ENCODE measurements at regions not wholly inside any gene's neighbourhood (a gene's known extent, or its start where the extent isn't known, plus 50 kb on each side); places are given as distances from the start of the nearest gene placed in this dataset.

DNA sequence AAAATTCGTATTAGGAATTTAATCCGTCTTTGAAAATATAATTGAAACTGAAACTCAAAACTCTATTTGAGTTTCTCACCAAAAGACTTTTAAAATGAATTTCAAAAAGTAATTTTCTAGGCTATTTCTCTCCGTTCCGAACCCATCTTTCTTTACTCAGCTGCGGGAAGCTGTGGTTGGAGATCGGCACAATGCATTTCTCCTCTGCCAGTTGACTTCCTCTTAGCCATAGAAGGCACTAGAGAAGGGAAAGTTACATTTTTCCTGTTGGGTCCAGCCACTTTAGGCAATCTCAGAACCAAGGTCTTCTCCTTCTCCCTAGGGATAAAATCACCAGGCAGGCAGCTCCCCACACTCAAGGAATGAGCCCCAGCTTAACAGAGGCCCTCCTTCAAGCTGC lies 133.6 kb upstream of the COL1A2 start:
- no peak for DNase-seq (ENCODE audit: low spot score)
- no peak for ATAC-seq

DNA sequence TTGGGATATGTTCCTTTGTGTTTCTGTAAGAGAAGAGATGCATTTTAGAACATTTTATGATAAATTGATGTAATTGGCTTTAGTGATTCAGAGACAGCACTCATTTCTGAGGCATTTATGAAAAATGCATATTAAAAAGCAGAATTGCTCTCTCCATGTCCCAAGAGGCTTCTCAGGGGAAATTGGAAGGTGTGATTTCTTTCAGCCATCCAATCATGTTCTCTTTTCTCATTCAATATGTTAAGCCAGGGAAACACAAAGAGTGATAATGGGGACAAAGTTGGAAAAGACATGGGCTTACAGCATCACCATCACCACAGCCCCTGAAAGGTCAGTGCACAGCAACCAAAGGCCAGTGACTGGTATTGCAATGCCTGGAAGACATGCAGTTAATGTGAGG lies 129.9 kb upstream of the COL1A2 start:
- no peak for ATAC-seq
- no peak for DNase-seq (ENCODE audit: low spot score)

DNA sequence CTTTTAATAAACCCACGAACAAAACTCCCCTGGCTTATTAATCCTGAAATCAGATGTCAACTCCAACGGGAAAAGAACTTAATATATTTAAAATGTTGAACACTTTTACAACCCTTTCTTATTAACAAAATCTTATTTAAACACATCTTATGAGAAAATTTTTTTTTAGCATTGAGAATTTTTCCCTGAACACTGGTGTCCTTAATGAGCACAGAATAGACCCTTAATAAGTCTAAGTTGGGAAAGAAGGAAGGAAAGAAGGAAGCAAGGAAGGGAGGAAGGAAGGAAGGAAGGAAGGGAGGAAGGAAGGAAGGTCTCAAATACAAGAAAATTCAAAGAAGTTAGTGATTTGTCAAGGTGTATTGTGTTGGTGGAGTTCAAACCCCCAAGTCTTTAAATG lies 129.2 kb upstream of the COL1A2 start:
- ATAC-seq (no peak), DNase-seq (ENCODE audit: low spot score) (no peak)

DNA sequence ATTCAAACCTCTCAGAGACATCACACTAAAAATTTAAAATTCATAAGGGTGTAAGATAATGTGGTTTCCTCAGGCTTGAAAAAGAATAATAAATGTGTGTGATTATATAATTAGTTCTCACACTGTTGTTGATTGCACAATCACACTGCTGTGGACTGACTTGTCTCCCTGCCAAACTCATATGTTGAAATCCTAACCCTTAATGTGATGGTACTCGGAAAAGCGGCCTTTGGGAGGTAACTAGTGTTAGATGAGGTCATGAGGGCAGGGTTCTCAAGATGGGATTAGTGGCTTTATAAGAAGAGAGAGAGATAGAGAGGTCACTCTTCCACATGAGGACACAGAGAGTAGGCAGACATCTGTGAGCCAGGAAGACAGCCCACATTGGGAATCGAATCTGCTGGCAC lies 128.5 kb upstream of the COL1A2 start:
- DNase-seq (ENCODE audit: low spot score) (no peak), ATAC-seq (peak; percentile 72)

DNA sequence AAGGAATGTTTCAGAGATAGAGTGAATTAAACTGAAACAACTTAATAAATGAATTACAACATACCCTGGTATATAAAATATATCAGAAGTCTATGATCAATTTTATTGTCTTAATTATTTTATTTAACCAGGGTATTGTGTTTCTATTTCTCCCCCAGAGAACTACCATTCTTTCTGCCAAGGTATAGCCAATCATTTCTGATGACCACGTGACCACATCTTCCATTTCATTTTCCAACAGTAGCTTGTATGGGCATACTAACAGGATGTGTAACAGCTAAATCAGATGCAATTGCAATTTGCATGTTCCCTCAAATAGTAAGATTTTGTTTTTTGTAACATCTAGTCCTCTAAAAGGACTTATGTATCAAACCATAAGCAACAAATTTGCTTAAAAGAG lies 123.9 kb upstream of the COL1A2 start:
- DNase-seq (ENCODE audit: low spot score) (no peak), ATAC-seq (no peak)

DNA sequence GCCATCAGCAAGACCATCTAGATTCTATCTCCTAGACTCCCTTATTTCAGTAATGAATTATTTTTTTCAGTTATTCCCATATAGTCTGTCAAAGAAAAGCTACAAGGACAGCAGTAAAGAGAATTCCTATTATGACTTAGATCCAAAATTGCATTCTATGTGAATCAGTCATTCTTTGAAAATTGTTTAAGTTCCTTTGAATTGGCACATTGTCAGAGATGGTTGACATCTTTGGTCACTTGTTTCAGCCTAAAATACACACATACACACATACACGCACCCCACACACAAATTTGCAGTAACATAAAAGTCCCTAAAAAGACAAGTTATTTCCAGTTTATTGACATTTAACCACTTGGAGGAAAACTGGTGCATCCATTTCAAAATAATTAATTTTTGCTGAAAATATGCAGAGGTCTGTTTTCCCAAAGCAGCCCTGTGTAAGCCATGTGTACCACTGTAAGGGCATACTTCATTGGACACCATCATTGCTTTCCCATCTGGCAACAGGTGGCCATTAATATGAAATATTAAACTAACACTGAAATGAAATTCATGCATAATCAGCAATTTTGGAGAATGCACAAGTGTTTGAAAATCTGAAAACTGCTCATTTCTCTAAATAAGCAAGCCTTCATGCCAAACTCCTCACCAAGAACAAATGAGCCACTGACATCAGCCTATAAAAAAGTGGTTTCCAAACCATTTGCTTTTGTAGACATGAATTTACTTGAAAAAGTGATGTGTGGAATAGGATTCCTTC lies 121.7 kb upstream of the COL1A2 start:
- ATAC-seq (no peak), DNase-seq (ENCODE audit: low spot score) (no peak)

DNA sequence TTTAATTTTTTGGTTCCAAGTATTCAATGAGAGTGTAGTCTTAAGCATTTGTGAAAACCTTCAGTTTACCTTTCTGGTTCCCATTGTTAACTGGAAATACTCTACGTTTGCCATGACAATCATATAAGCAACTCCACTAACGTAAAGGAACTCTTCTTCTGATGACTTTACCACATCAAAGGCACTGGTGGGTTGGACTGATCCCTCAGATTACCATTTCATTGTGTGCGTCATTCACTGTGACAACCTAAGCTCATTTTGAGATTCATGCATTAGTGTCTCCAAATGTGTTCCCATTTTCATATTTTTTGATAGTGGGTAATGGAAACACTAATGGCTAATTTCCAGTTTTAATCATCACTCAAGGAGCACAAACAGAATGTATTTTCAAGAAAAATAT lies 119.9 kb upstream of the COL1A2 start:
- DNase-seq (ENCODE audit: low spot score), result no peak

DNA sequence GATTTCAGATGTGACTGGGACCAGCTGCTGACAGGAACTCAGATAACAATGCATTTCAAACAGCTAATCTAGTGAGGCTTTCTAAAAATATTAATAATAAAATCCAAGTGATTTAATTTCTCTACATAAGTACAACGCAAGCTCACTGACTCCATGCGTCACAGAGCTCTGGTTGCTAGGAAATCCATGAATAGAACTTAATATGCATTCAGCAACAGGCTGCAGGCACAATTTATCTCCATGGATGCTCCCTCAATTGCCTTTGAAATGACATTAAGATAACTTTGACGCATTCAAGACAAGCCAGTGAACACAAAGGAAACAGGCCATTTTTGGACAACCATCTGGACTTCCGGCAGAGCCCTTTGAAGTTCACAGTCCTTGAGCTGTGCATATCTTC lies 118.7 kb upstream of the COL1A2 start:
- ATAC-seq (no peak), DNase-seq (ENCODE audit: low spot score) (no peak)

More for the DNA sequence above, 119.9 kb upstream of the COL1A2 start:
- no peak for ATAC-seq

DNA sequence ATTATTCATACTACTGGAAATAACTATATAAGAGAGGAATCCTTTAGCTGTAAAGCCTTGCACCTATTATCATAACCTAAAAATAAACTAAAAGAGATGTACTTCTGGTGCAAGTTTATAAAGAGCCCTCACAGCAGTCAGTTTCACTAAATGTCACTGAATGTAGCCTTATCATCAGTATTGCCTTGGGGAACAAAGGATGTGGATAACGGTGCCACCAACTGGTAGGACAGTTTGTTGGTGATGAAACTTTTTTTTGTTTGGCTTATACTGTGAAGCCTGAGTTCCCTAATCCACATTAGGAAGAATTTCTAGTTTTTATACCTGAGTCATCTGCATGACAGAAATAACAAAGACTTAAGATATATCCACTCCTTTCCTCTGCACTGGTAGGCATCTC lies 117.9 kb upstream of the COL1A2 start:
- DNase-seq (ENCODE audit: low spot score) (no peak), ATAC-seq (peak; percentile 63)

DNA sequence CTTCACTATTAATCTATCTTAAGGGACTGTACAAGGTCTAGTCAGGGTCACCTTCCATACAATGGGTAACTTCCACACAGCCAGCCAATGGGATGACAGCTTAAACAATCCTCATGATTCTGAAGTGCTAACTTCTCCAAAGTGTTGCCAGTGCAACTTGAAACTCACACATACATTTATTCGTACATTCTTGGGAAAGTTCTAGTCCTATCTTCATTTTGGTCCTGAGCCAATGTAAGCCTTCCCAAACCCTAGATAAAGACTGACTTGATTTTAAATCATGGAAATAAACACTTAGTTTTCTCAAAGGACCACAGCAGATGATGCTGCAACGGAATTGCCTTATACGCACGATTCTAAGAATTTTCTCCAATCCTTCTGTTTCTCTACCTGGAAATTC lies 117.5 kb upstream of the COL1A2 start:
- ATAC-seq, result no peak
- DNase-seq (ENCODE audit: low spot score), result no peak

DNA sequence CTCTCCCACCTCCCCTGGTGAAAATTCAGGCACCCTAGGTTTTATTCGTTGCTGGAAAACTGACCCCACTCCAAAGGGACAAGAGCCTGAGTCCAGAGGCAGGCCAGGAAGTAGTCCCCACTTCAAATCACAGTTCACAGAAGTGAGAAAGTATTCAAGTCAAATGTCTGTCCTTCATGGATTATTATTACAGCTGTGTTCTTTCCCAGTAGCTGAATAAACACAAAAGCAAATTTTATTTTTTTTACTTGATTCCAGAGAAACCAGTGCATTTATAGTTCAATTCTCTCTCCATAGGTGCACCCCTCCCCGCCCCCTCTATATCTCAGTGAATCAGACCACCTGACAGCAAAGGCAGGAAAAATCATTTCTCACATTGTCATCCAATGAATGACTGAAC lies 113.8 kb upstream of the COL1A2 start:
- ATAC-seq (no peak), DNase-seq (ENCODE audit: low spot score) (no peak)

DNA sequence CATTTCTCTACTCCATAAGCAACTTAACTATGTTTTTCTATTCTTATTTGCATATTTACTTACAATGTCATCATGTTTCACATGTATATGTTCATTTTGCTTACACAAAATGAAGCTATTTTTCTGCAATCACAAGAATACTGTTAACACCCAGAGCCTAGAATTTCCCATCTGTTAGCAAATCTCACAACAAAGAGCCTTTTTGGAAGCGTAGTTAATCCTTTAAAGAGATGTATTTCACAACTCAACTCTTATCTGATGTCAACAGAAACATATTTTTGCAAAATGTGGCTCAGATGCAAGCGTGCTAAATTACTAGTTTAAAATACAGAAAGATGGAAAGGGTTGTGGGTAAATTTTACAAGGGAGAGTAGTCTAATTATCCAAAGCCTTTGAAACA lies 110.6 kb upstream of the COL1A2 start:
- ATAC-seq (no peak), DNase-seq (ENCODE audit: low spot score) (no peak)

DNA sequence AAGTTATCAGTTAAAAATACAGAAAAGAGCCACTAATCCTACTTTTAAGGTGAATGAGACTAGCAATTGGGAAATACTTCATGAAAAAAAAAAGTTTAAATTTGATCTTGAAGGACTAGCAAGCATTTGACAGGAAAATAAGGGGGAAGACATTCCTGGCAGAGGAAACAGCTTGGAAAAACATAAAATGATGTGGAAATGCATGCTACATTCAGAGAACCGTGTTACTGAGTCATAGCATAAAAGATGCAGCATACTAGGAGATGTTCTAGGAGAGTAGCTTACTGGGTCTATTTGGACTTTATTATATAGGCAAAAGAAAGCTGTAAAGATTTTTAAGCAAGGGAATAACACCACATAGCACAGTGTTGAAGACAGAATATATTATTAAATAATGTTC lies 108.6 kb upstream of the COL1A2 start:
- no peak for ATAC-seq
- no peak for DNase-seq (ENCODE audit: low spot score)

DNA sequence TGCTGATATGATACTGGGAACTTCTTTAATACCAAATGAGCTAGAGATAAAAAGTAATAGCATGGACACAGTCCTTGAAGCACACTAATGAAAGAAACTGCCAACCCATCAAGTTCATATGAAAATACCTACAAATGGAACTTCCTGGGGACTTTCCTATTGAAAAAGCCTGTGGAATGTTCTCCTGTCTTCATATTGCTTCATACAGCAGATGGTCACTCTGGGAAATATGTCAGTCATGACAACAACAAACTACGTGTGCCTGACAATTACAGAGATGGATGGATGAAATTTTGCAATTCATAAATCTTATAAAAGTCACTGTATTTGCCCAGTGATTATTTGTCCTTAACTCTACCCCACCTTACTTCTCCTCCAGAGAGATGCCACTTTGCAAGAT lies 106.6 kb upstream of the COL1A2 start:
- ATAC-seq (no peak), DNase-seq (ENCODE audit: low spot score) (no peak)

DNA sequence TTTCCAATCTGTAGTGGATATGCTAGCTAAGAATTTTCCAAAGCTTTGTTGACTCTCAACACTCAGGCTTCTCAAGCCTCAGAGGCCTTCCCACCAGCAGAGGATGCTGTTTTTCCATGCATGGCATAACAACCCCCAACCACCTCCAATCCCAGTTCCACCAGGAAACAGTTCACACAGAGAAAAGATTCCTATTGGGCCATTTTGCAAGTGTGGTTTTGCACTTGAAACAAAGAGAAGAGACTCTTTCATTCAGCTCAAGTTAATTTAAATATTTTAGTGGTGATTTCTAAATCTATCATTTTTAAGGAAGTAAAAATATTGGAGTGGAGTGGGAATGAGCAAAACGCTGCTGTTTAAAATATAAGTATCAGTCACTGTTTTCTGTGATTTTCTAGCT lies 105.6 kb upstream of the COL1A2 start:
- ATAC-seq (peak; percentile 74), DNase-seq (ENCODE audit: low spot score) (no peak)

DNA sequence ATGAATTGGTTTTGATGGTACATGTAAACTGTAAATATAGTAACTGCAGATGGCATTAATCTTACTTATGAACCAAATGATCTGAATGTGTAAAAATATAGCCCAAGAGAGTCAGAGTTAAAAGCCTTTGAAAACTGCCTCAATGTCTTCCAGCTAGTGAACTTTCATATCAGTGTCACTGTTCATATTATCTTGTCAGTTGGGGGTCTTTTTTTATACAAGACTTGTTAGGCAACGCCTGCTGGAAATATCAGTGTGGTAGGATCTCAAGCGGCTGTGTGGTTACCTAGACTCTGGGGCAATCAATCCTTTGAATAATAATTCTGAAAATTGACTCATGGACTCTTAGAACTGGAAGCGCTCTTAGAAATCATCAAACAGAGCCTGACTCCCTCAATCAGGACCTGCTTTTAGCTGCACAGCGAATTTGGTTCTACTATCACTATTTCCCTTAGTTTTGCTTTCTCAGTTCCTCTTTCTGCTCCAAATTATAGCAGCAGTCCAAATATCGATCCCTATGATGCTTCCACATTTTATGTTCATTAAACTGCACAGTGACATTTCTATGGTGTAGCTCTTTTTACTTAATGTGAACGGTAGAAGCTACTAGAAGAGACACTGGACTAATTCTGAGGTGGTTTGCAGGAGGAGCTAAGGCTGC lies 100.1 kb upstream of the COL1A2 start:
- no peak for DNase-seq (ENCODE audit: low spot score)
- no peak for ATAC-seq

DNA sequence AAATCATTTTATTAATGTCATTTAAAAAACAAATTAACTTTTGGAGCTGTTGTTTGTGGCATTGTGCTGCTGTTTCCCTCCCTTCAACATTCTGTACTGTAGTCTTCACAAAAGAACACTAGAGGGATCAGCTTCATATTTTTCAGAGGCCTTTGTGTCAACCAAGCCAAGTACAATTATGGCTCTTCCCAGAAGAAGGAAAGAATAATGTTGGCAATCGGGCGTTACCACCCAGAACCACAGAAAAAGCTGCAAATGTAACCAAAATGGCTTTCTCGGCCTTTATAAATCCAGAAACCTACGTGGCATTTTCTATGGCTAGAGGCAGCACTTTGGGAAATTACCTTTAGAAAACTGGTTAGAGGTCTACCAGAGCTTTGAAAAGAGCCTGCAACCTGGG lies 98.8 kb upstream of the COL1A2 start:
- ATAC-seq (no peak), DNase-seq (ENCODE audit: low spot score) (no peak)

DNA sequence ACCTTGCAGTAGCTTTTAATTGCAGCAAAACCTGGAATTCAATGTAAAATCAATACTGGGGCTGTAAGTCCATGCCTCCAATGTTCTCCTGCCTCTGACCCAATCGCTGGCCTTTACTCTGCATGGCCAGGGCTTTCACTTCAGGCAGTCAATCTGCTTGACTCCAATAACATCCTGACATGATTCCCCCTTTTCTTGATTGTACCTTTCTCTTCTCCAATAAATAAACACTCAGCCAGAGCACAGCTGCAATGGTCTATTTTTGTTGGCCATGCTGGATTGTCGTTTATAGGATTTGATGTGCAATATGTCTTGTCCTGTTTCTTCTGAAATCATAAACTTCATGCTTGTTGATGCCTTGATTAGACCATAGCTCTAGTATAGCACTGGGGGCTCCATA lies 97.8 kb upstream of the COL1A2 start:
- no peak for ATAC-seq
- DNase-seq (ENCODE audit: low spot score), result no peak

DNA sequence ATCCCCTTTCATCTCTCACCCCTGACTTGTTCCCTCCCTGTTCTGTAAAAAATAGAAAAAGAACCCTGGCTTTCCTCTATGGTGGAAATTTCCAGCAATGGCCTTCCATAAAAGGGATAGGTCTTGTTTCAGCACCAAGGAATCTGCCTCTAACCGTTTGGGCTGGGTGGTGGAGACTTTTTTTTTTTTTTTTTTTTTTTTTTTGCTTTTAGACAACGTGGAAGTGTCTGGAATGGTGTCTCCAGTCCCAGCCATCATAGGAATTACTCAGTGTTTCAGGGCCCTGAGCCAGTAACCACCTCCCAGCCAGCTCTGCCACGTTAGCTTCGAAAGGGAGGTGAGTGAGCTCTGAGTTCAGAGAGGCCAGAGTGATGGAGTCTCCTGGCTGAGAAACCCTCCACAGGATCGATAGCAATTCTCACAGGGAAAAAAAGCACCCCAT lies 97.3 kb upstream of the COL1A2 start:
- DNase-seq (ENCODE audit: low spot score) (no peak), ATAC-seq (no peak)

DNA sequence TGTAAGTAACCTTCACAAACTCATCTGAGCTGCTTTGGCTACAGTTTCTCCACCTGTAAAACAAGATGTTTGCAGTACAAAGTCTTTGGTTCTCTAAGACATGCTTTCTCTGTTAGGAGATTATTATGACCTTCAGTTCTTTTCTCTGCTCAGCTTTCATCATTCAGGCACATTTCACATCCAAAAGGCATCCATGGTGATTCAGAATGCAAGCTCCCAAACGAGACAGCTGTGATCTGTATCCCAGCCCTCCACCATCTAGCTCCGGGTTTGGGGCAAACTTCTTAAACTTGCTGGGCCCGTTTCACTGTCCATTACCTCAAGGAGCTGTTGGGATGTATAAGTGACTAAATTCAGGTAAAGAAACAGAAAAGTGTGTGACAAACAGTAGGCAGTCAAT lies 95.8 kb upstream of the COL1A2 start:
- DNase-seq (ENCODE audit: low spot score) (no peak), ATAC-seq (no peak)

DNA sequence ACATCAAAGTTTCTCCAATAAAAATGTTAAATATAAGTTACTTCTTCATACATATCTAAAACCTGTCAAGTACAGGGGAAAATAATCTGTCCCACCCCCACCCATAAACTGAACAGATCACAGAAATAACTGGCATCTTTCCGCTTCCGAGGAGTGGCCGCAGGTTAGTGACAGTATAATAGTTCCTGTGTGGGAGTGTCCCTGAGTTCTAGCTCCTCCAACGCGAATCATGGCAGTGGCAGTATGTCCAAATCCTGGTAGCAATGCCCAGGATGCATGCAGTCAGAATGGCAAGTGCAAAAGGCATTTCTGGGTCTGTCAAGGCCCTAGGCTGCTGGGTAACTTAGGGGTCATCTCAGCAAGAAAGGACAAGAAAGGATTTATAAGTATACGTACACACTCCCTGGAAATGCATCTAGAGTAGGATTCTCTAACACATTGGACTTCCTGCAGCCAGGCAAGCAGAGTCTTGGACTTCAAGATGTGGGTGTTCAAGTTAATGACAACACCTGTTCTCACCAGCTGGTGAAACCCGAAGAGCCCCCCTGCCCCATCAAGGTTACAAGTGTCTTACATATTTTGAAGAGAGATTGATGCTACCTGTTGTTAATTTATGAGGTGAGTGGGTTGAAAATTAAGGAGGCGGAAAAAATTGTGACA lies 94.4 kb upstream of the COL1A2 start:
- no peak for ATAC-seq
- no peak for DNase-seq (ENCODE audit: low spot score)

DNA sequence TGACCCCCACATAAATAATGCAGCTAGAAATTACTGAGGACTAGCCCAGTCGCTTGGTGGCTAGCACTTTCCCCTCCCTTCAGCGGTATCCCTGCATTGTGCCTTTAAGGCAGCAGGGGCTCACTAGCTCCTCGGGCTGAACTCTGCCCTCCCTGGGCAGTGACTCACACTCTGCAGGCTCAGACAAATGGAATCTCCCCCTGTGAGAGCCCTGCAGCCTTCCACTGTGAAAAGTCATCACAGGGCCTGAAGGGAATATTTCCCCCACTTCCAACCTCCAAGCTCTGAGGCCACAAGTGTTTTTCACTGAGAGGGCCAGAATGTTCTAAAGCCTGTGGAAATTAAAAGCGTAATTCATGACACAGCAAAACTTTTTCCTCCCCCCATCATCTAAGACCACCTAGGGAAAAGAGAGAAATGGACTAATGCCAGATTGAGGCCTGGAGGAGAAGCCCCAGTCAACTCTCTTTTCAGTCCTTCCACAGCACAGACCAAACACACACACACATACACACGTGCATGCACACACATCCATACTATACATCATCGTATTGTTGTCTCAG lies 93.6 kb upstream of the COL1A2 start:
- DNase-seq (ENCODE audit: low spot score) (no peak), ATAC-seq (peak; percentile 59)

Measured in left lobe of liver (tissue), 2 donors.